H1 (cell line): ENCODE measurements at regions not wholly inside any gene's neighbourhood (a gene's known extent, or its start where the extent isn't known, plus 50 kb on each side); places are given as distances from the start of the nearest gene placed in this dataset.

Source experiments
- BCL11A ChIP-seq, 2 experiments: IDR thresholded peaks; one replicate each; pipeline ENCODE4 v1.6.1; 2011; ENCODE audit warnings: low read depth in 2 of 2, low read length in 2 of 2, mild to moderate bottlenecking in 2 of 2
- BRCA1 ChIP-seq: IDR thresholded peaks from 2 replicates; pipeline ENCODE4 v1.6.1; 2012; ENCODE audit warnings: low read depth, low read length, improper control_type of control experiment
- CHD1 ChIP-seq: IDR thresholded peaks from 2 replicates; pipeline ENCODE4 v1.6.1; 2012; ENCODE audit warnings: low read depth, low read length, improper control_type of control experiment
- EP300 ChIP-seq, 2 experiments: IDR thresholded peaks; 1 replicate in 1 of 2; 2 replicates in 1 of 2; pipeline ENCODE4 v1.6.1; 2011 to 2012; ENCODE audit warnings: low read depth in 2 of 2, low read length in 2 of 2, mild to moderate bottlenecking in 2 of 2, borderline replicate concordance in 1 of 2, inconsistent platforms in 1 of 2, moderate library complexity in 1 of 2
- EZH2 ChIP-seq: fragments of 200-600 bp; sonication (generic); IDR thresholded peaks from 2 replicates; pipeline ENCODE4 v1.7.1; 2012; ENCODE audit warnings: low read depth, mild to moderate bottlenecking, moderate library complexity, low read length, inconsistent platforms; ENCODE audit not compliant: severe bottlenecking
- GTF2F1 ChIP-seq: IDR thresholded peaks from 2 replicates; pipeline ENCODE4 v1.6.1; 2012; ENCODE audit warnings: low read depth, low read length, improper control_type of control experiment, borderline replicate concordance
- JUN ChIP-seq: IDR thresholded peaks from 2 replicates; pipeline ENCODE4 v1.6.1; 2011; ENCODE audit warnings: low read depth, mild to moderate bottlenecking, improper control_type of control experiment, low read length
- KDM1A ChIP-seq: fragments of 200-600, 300-600 bp; sonication (generic); IDR thresholded peaks from 2 replicates; pipeline ENCODE4 v1.7.1; 2016; ENCODE audit warnings: mild to moderate bottlenecking, low read length, borderline replicate concordance
- POLR2A ChIP-seq, 2 experiments: IDR thresholded peaks; 1 replicate in 1 of 2; 2 replicates in 1 of 2; pipeline ENCODE4 v1.6.1; 2011; ENCODE audit warnings: low read depth in 2 of 2, low read length in 2 of 2, mild to moderate bottlenecking in 2 of 2; ENCODE audit errors: control extremely low read depth in 1 of 2
- SP1 ChIP-seq: IDR thresholded peaks from 2 replicates; pipeline ENCODE4 v1.6.1; 2011; ENCODE audit warnings: low read depth, low read length
- TF ChIP-seq, protein P1 (sequence below), 3 experiments: IDR thresholded peaks; 1 replicate in 2 of 3; 2 replicates in 1 of 3; pipeline versions ENCODE4 v1.5.1 to v1.6.1; 2011; ENCODE audit warnings: low read length in 3 of 3, mild to moderate bottlenecking in 3 of 3, inconsistent platforms in 2 of 3, low read depth in 1 of 3, moderate library complexity in 1 of 3; ENCODE audit not compliant: insufficient read depth in 1 of 3; ENCODE audit errors: control extremely low read depth in 1 of 3
- TF ChIP-seq, protein P2 (sequence below): IDR thresholded peaks from 2 replicates; pipeline ENCODE4 v1.6.1; 2011; ENCODE audit warnings: low read length, improper control_type of control experiment
- TF ChIP-seq, protein P3 (sequence below): IDR thresholded peaks from 2 replicates; pipeline ENCODE4 v1.6.1; 2012; ENCODE audit warnings: inconsistent platforms
- TF ChIP-seq, protein P4 (sequence below): IDR thresholded peaks from 2 replicates; pipeline ENCODE4 v1.6.1; 2012; ENCODE audit warnings: low read length, inconsistent platforms

DNA sequence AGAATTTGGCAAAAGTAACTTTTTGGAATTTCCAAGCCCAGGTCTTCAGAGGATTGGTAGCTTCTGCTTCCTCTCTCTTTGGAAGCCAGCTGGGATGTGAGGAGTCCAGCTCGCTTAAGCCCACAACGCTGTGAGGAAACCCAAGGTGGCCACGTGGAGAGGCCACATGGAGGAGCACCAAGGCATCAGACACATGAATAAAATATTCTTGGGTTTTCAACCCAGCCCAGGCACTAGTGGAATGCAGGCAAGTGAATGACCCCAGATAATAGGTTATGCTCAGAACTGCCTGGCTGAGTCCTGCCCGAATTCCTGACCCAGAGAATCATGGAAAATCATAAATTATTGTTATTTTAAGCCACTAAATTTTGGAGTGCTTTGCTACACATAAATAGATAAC lies 119.7 kb upstream of the PARP11 start:
- TF ChIP-seq BRCA1: no peak
- TF ChIP-seq EZH2: no peak
- TF ChIP-seq CHD1: no peak
- TF ChIP-seq, protein P1, sequence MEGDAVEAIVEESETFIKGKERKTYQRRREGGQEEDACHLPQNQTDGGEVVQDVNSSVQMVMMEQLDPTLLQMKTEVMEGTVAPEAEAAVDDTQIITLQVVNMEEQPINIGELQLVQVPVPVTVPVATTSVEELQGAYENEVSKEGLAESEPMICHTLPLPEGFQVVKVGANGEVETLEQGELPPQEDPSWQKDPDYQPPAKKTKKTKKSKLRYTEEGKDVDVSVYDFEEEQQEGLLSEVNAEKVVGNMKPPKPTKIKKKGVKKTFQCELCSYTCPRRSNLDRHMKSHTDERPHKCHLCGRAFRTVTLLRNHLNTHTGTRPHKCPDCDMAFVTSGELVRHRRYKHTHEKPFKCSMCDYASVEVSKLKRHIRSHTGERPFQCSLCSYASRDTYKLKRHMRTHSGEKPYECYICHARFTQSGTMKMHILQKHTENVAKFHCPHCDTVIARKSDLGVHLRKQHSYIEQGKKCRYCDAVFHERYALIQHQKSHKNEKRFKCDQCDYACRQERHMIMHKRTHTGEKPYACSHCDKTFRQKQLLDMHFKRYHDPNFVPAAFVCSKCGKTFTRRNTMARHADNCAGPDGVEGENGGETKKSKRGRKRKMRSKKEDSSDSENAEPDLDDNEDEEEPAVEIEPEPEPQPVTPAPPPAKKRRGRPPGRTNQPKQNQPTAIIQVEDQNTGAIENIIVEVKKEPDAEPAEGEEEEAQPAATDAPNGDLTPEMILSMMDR (IDR thresholded peaks at IDR 0.05; ENCODE audit: control extremely low read depth in 1 of 3, insufficient read depth in 1 of 3, low read depth in 1 of 3, low read length in 3 of 3): no peak
- TF ChIP-seq KDM1A: no peak
- TF ChIP-seq SP1: no peak
- TF ChIP-seq, protein P2, sequence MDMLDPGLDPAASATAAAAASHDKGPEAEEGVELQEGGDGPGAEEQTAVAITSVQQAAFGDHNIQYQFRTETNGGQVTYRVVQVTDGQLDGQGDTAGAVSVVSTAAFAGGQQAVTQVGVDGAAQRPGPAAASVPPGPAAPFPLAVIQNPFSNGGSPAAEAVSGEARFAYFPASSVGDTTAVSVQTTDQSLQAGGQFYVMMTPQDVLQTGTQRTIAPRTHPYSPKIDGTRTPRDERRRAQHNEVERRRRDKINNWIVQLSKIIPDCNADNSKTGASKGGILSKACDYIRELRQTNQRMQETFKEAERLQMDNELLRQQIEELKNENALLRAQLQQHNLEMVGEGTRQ: no peak
- TF ChIP-seq POLR2A (IDR thresholded peaks at IDR 0.05; ENCODE audit: control extremely low read depth in 1 of 2, low read depth in 2 of 2, low read length in 2 of 2): no peak
- TF ChIP-seq EP300 (IDR thresholded peaks at IDR 0.05; ENCODE audit: borderline replicate concordance in 1 of 2, low read depth in 2 of 2, low read length in 2 of 2): no peak
- TF ChIP-seq GTF2F1: no peak
- TF ChIP-seq, protein P3, sequence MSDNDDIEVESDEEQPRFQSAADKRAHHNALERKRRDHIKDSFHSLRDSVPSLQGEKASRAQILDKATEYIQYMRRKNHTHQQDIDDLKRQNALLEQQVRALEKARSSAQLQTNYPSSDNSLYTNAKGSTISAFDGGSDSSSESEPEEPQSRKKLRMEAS: no peak
- TF ChIP-seq BCL11A (IDR thresholded peaks at IDR 0.05; ENCODE audit: low read depth in 2 of 2, low read length in 2 of 2): no peak
- TF ChIP-seq JUN: no peak
- TF ChIP-seq, protein P4, sequence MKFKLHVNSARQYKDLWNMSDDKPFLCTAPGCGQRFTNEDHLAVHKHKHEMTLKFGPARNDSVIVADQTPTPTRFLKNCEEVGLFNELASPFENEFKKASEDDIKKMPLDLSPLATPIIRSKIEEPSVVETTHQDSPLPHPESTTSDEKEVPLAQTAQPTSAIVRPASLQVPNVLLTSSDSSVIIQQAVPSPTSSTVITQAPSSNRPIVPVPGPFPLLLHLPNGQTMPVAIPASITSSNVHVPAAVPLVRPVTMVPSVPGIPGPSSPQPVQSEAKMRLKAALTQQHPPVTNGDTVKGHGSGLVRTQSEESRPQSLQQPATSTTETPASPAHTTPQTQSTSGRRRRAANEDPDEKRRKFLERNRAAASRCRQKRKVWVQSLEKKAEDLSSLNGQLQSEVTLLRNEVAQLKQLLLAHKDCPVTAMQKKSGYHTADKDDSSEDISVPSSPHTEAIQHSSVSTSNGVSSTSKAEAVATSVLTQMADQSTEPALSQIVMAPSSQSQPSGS: no peak
